ENCODE measurements at regions not wholly inside any gene's neighbourhood (a gene's known extent, or its start where the extent isn't known, plus 50 kb on each side); places are given as distances from the start of the nearest gene placed in this dataset.
A peak's percentile ranks its signal among the peaks of the same experiment; 100 is the strongest.

DNA sequence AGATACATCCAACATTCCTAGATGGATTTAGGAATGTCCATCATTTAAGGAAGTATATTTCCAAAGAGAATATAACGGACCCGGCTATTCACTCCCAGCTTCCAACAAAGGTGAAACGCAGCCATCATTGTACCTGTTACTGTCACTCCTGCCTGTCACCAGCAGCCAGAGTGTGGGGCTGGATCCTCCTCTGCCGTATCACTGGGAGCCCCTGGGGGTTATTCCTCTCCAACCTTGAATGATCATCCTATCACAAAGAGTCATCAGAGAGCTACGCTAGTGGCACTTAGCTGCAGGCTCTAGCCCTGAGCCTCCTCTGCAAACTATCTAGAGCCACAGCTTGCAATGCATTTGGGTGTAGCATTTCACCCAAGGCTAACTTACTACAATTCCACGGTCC lies 73.6 kb upstream of the NHSL1 start:
- DNase-seq (ENCODE audit: low read depth) (no peak), FAIRE-seq (no peak)
- Histone ChIP-seq H3K9ac (ENCODE audit: low read length) (no peak overlapping the region), H3K27ac (ENCODE audit: low read depth, low read length) (no peak overlapping the region), H3K9me3 (ENCODE audit: insufficient read depth, low read depth, low read length) (no peaks in the 10 kb centered on the region), H3K4me2 (ENCODE audit: low read length) (peak overlapping the region; percentile 92), H3K4me3 (ENCODE audit: insufficient read depth, low read depth, low read length) (no peak overlapping the region), H2AFZ (ENCODE audit: low read depth, low read length) (no peak overlapping the region), H3K27me3 (ENCODE audit: insufficient read depth, low read length) (no peaks in the 10 kb centered on the region), H3K79me2 (ENCODE audit: insufficient read depth, low read length) (peaks cover 17% of the 10 kb centered on the region), H3K4me1 (ENCODE audit: insufficient read depth, low read length) (peaks cover 28% of the 10 kb centered on the region), H4K20me1 (ENCODE audit: insufficient read depth, low read length) (peaks cover 20% of the 10 kb centered on the region), H3K36me3 (ENCODE audit: insufficient read depth, low read length) (no peaks in the 10 kb centered on the region)
- Mint-ChIP-seq H3K27ac (ENCODE audit: unreplicated experiment) (no peak overlapping the region), H3K36me3 (ENCODE audit: low read depth, unreplicated experiment) (no peaks in the 10 kb centered on the region), H3K27me3 (ENCODE audit: low read depth, unreplicated experiment) (no peaks in the 10 kb centered on the region), H3K9me3 (ENCODE audit: unreplicated experiment) (no peaks in the 10 kb centered on the region), H3K4me3 (ENCODE audit: unreplicated experiment) (no peak overlapping the region), H3K4me1 (ENCODE audit: low read depth, unreplicated experiment) (peaks cover 14% of the 10 kb centered on the region)
- TF ChIP-seq, protein P1, sequence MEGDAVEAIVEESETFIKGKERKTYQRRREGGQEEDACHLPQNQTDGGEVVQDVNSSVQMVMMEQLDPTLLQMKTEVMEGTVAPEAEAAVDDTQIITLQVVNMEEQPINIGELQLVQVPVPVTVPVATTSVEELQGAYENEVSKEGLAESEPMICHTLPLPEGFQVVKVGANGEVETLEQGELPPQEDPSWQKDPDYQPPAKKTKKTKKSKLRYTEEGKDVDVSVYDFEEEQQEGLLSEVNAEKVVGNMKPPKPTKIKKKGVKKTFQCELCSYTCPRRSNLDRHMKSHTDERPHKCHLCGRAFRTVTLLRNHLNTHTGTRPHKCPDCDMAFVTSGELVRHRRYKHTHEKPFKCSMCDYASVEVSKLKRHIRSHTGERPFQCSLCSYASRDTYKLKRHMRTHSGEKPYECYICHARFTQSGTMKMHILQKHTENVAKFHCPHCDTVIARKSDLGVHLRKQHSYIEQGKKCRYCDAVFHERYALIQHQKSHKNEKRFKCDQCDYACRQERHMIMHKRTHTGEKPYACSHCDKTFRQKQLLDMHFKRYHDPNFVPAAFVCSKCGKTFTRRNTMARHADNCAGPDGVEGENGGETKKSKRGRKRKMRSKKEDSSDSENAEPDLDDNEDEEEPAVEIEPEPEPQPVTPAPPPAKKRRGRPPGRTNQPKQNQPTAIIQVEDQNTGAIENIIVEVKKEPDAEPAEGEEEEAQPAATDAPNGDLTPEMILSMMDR (IDR thresholded peaks at IDR 0.05; ENCODE audit: insufficient read depth, low read depth, low read length) = no peak
- TF ChIP-seq EZH2 (IDR thresholded peaks at IDR 0.05; ENCODE audit: insufficient read depth, low read length) = no peak

DNA sequence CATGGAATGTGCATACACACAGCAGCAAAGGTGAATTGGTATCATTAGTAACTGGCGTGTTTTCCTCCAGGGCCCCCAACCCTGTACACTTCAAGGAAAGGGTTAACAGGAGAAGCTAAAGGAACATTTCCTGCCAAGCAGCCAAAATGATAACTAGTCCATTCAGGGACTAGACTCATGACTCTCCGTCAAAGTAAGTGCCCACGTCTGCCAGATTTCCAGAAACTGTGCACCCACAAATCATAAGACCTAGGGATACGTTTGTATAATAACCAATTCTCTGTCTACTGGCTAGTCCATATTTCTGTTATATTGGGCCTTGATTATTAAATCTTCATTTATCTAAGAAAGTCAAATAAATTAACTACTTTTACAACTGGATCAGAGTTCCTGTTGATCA lies 76.0 kb upstream of the NHSL1 start:
- no peaks in the 10 kb centered on the region for H3K36me3 Mint-ChIP-seq (ENCODE audit: low read depth, unreplicated experiment)
- no peak overlapping the region for H3K4me3 Mint-ChIP-seq (ENCODE audit: unreplicated experiment)
- Histone ChIP-seq H3K79me2 (ENCODE audit: insufficient read depth, low read length) (no peaks in the 10 kb centered on the region), H3K4me1 (ENCODE audit: insufficient read depth, low read length) (peaks cover 26% of the 10 kb centered on the region), H3K4me3 (ENCODE audit: insufficient read depth, low read depth, low read length) (no peak overlapping the region), H3K36me3 (ENCODE audit: insufficient read depth, low read length) (no peaks in the 10 kb centered on the region), H2AFZ (ENCODE audit: low read depth, low read length) (no peak overlapping the region), H3K27me3 (ENCODE audit: insufficient read depth, low read length) (no peaks in the 10 kb centered on the region), H3K9ac (ENCODE audit: low read length) (no peak overlapping the region), H3K9me3 (ENCODE audit: insufficient read depth, low read depth, low read length) (no peaks in the 10 kb centered on the region), H4K20me1 (ENCODE audit: insufficient read depth, low read length) (peaks cover 11% of the 10 kb centered on the region), H3K4me2 (ENCODE audit: low read length) (no peak overlapping the region), H3K27ac (ENCODE audit: low read depth, low read length) (no peak overlapping the region)
- FAIRE-seq = no peak
- TF ChIP-seq EZH2 (IDR thresholded peaks at IDR 0.05; ENCODE audit: insufficient read depth, low read length) = no peak
- TF ChIP-seq, protein P1 (IDR thresholded peaks at IDR 0.05; ENCODE audit: insufficient read depth, low read depth, low read length) = no peak
- H3K27ac Mint-ChIP-seq (ENCODE audit: unreplicated experiment) = no peak overlapping the region
- H3K9me3 Mint-ChIP-seq (ENCODE audit: unreplicated experiment) = no peaks in the 10 kb centered on the region
- peaks cover 11% of the 10 kb centered on the region for H3K4me1 Mint-ChIP-seq (ENCODE audit: low read depth, unreplicated experiment)
- no peak for DNase-seq (ENCODE audit: low read depth)
- H3K27me3 Mint-ChIP-seq (ENCODE audit: low read depth, unreplicated experiment) = no peaks in the 10 kb centered on the region

DNA sequence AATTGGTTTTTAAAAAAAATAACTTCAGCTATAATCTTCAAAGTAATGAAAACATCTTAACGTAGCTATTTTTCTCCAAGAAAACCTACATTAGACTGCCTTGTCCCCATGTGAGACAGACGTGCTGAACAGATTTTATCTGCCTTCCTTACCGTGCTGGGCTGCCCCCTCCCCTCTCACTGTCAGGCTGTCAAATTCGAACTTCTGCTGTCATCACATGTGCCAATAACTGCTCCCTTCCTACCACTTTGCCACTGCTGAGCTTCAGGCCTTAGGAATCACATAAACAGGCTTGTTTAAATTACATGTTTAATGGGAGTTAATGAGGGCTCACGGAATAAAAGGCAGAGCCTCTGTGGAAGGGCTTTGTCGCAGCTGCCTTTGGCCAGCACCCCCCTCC lies 77.0 kb upstream of the NHSL1 start:
- no peaks in the 10 kb centered on the region for H3K36me3 Mint-ChIP-seq (ENCODE audit: low read depth, unreplicated experiment)
- DNase-seq (ENCODE audit: low read depth) = no peak
- FAIRE-seq = no peak
- no peak overlapping the region for H3K4me3 Mint-ChIP-seq (ENCODE audit: unreplicated experiment)
- Histone ChIP-seq H3K4me1 (ENCODE audit: insufficient read depth, low read length) (peaks cover 18% of the 10 kb centered on the region), H3K79me2 (ENCODE audit: insufficient read depth, low read length) (no peaks in the 10 kb centered on the region), H3K4me3 (ENCODE audit: insufficient read depth, low read depth, low read length) (no peak overlapping the region), H3K27me3 (ENCODE audit: insufficient read depth, low read length) (no peaks in the 10 kb centered on the region), H3K36me3 (ENCODE audit: insufficient read depth, low read length) (no peaks in the 10 kb centered on the region), H2AFZ (ENCODE audit: low read depth, low read length) (no peak overlapping the region), H3K9me3 (ENCODE audit: insufficient read depth, low read depth, low read length) (no peaks in the 10 kb centered on the region), H3K4me2 (ENCODE audit: low read length) (no peak overlapping the region), H4K20me1 (ENCODE audit: insufficient read depth, low read length) (peaks cover 17% of the 10 kb centered on the region), H3K27ac (ENCODE audit: low read depth, low read length) (no peak overlapping the region), H3K9ac (ENCODE audit: low read length) (no peak overlapping the region)
- no peak overlapping the region for H3K27ac Mint-ChIP-seq (ENCODE audit: unreplicated experiment)
- no peak for TF ChIP-seq EZH2 (IDR thresholded peaks at IDR 0.05; ENCODE audit: insufficient read depth, low read length)
- TF ChIP-seq, protein P1 (IDR thresholded peaks at IDR 0.05; ENCODE audit: insufficient read depth, low read depth, low read length) = no peak
- no peaks in the 10 kb centered on the region for H3K27me3 Mint-ChIP-seq (ENCODE audit: low read depth, unreplicated experiment)
- no peaks in the 10 kb centered on the region for H3K9me3 Mint-ChIP-seq (ENCODE audit: unreplicated experiment)
- peaks cover 17% of the 10 kb centered on the region for H3K4me1 Mint-ChIP-seq (ENCODE audit: low read depth, unreplicated experiment)
